ENCODE measurements at regions not wholly inside any gene's neighbourhood (a gene's known extent, or its start where the extent isn't known, plus 50 kb on each side); places are given as distances from the start of the nearest gene placed in this dataset.

- Histone ChIP-seq H3K9me2 (ENCODE audit: insufficient read depth, low read length) (no peaks in the 10 kb centered on the region), H3K27me3 (ENCODE audit: insufficient read depth, low read depth, low read length) (no peaks in the 10 kb centered on the region), H3F3A (ENCODE audit: insufficient read depth, low read length, poor library complexity, severe bottlenecking) (no peaks in the 10 kb centered on the region), H3K27ac (ENCODE audit: low read length) (no peak overlapping the region), H2AFZ (ENCODE audit: low read depth, low read length) (no peak overlapping the region), H3K36me3 (ENCODE audit: insufficient read depth, low read length) (no peaks in the 10 kb centered on the region), H3K4me2 (ENCODE audit: low read length) (no peak overlapping the region), H3K9ac (ENCODE audit: low read length) (no peak overlapping the region), H4K20me1 (ENCODE audit: insufficient read depth) (no peaks in the 10 kb centered on the region), H3K4me3 (ENCODE audit: low read length) (no peak overlapping the region), H3K79me2 (replicated peaks; ENCODE audit: insufficient read depth, low read length) (no peaks in the 10 kb centered on the region), H3K9me3 (ENCODE audit: low read length) (no peaks in the 10 kb centered on the region)
- TF ChIP-seq REST (IDR thresholded peaks at IDR 0.05; ENCODE audit: borderline replicate concordance): no peak
- TF ChIP-seq MXI1 (conservative IDR thresholded peaks at IDR 0.05; ENCODE audit: poor library complexity, severe bottlenecking): no peak
- no peak for TF ChIP-seq RAD21 (conservative IDR thresholded peaks at IDR 0.05)
- TF ChIP-seq SMC3 (conservative IDR thresholded peaks at IDR 0.05; ENCODE audit: poor library complexity): no peak
- TF ChIP-seq EZH2 (IDR thresholded peaks at IDR 0.05; ENCODE audit: borderline replicate concordance, insufficient read depth, low read length, poor library complexity, severe bottlenecking): no peak
- TF ChIP-seq TAF1 (IDR thresholded peaks at IDR 0.05; ENCODE audit: low read depth): no peak
- TF ChIP-seq EP300 (conservative IDR thresholded peaks at IDR 0.05; ENCODE audit: poor library complexity, severe bottlenecking): no peak
- no peak for TF ChIP-seq POLR2AphosphoS5 (IDR thresholded peaks at IDR 0.05)
- TF ChIP-seq CTCF (IDR thresholded peaks at IDR 0.05; ENCODE audit: poor library complexity, severe bottlenecking): no peak
These were observed 198.8 kb upstream of the NOX3 start for GRCh38 chr6:155654474-155654873.

DNA sequence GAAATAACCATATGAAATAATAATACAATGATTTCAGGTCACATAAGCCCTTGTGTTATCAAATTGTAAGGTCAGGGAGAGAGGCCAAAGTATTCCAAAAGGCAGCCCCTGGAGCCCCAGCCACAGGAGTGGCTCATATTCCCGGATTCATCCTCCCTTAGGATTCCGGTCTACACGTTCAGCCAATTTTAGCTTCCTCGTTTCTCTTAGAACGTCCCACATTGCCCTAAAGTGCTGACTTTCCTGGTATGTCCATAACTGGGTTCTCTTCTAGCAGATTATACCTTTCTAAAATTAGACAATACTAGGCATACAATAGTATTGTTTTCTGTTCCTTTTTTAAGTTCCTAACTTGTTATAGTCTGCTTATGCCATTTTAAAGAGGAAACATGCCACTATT lies 192.7 kb upstream of the NOX3 start:
- Histone ChIP-seq H3K79me2 (replicated peaks; ENCODE audit: insufficient read depth, low read length) (no peaks in the 10 kb centered on the region), H3K27me3 (ENCODE audit: insufficient read depth, low read depth, low read length) (no peaks in the 10 kb centered on the region), H4K20me1 (ENCODE audit: insufficient read depth) (no peaks in the 10 kb centered on the region), H3F3A (ENCODE audit: insufficient read depth, low read length, poor library complexity, severe bottlenecking) (no peaks in the 10 kb centered on the region), H2AFZ (ENCODE audit: low read depth, low read length) (no peak overlapping the region), H3K9ac (ENCODE audit: low read length) (no peak overlapping the region), H3K27ac (ENCODE audit: low read length) (no peak overlapping the region), H3K4me2 (ENCODE audit: low read length) (no peak overlapping the region), H3K9me2 (ENCODE audit: insufficient read depth, low read length) (no peaks in the 10 kb centered on the region), H3K4me3 (ENCODE audit: low read length) (no peak overlapping the region), H3K36me3 (ENCODE audit: insufficient read depth, low read length) (no peaks in the 10 kb centered on the region), H3K9me3 (ENCODE audit: low read length) (no peaks in the 10 kb centered on the region)
- TF ChIP-seq POLR2AphosphoS5 (IDR thresholded peaks at IDR 0.05) (no peak), EZH2 (IDR thresholded peaks at IDR 0.05; ENCODE audit: borderline replicate concordance, insufficient read depth, low read length, poor library complexity, severe bottlenecking) (no peak), SMC3 (conservative IDR thresholded peaks at IDR 0.05; ENCODE audit: poor library complexity) (no peak), REST (IDR thresholded peaks at IDR 0.05; ENCODE audit: borderline replicate concordance) (no peak), CTCF (IDR thresholded peaks at IDR 0.05; ENCODE audit: poor library complexity, severe bottlenecking) (no peak), RAD21 (conservative IDR thresholded peaks at IDR 0.05) (no peak), TAF1 (IDR thresholded peaks at IDR 0.05; ENCODE audit: low read depth) (no peak), EP300 (conservative IDR thresholded peaks at IDR 0.05; ENCODE audit: poor library complexity, severe bottlenecking) (no peak), MXI1 (conservative IDR thresholded peaks at IDR 0.05; ENCODE audit: poor library complexity, severe bottlenecking) (no peak)

All from neural cell (in vitro differentiated cells).